Ishikawa (cell line): ENCODE measurements at regions not wholly inside any gene's neighbourhood (a gene's known extent, or its start where the extent isn't known, plus 50 kb on each side); places are given as distances from the start of the nearest gene placed in this dataset.

Experiments used
- CEBPB ChIP-seq: IDR thresholded peaks from 2 replicates; pipeline ENCODE4 v1.6.1; 2012
- CREB1 ChIP-seq: IDR thresholded peaks from 2 replicates; pipeline ENCODE4 v1.6.1; 2012; ENCODE audit warnings: low read depth
- EGR1 ChIP-seq: IDR thresholded peaks from 2 replicates; pipeline ENCODE4 v1.6.1; 2012
- EP300 ChIP-seq: IDR thresholded peaks from 2 replicates; pipeline ENCODE4 v1.6.1; 2012; ENCODE audit warnings: borderline replicate concordance
- FOXM1 ChIP-seq: IDR thresholded peaks from 2 replicates; pipeline ENCODE4 v1.6.1; 2012; ENCODE audit warnings: low read depth, borderline replicate concordance
- MAX ChIP-seq: IDR thresholded peaks from 2 replicates; pipeline ENCODE4 v1.6.1; 2012
- NFIC ChIP-seq: IDR thresholded peaks from 2 replicates; pipeline ENCODE4 v1.6.1; 2012
- RAD21 ChIP-seq: IDR thresholded peaks from 2 replicates; pipeline ENCODE4 v1.6.1; 2012; ENCODE audit warnings: low read depth
- REST ChIP-seq: IDR thresholded peaks from 2 replicates; pipeline ENCODE4 v1.6.1; 2012; ENCODE audit warnings: low read depth, mild to moderate bottlenecking
- TAF1 ChIP-seq: IDR thresholded peaks from 2 replicates; pipeline ENCODE4 v1.6.1; 2012; ENCODE audit warnings: low read depth, mild to moderate bottlenecking
- TCF12 ChIP-seq: IDR thresholded peaks from 2 replicates; pipeline ENCODE4 v1.6.1; 2012; ENCODE audit warnings: low read depth
- TEAD4 ChIP-seq: IDR thresholded peaks from 2 replicates; pipeline ENCODE4 v1.6.1; 2012
- USF1 ChIP-seq: IDR thresholded peaks from 2 replicates; pipeline ENCODE4 v1.6.1; 2012
- YY1 ChIP-seq: IDR thresholded peaks from 2 replicates; pipeline ENCODE4 v1.6.1; 2012; ENCODE audit warnings: low read depth
- ZBTB7A ChIP-seq: IDR thresholded peaks from 2 replicates; pipeline ENCODE4 v1.6.1; 2012; ENCODE audit warnings: low read depth

- no peak for TF ChIP-seq MAX
Measured at GRCh38 chr3:20808864-20809263, 622.9 kb upstream of the SGO1 start.

GRCh38 chr3:20798666-20799065, 612.7 kb upstream of the SGO1 start:
- TF ChIP-seq FOXM1: no peak
- no peak for TF ChIP-seq RAD21
- TF ChIP-seq REST: no peak
- TF ChIP-seq USF1: no peak
- no peak for TF ChIP-seq CEBPB
- TF ChIP-seq NFIC: no peak

GRCh38 chr3:20787005-20787404, 601.0 kb upstream of the SGO1 start:
- TF ChIP-seq USF1: no peak
- TF ChIP-seq RAD21: no peak
- TF ChIP-seq MAX: no peak
- TF ChIP-seq EGR1: no peak
- no peak for TF ChIP-seq REST
- no peak for TF ChIP-seq TCF12
- TF ChIP-seq NFIC: no peak
- TF ChIP-seq CREB1: no peak
- no peak for TF ChIP-seq TAF1
- no peak for TF ChIP-seq EP300
- TF ChIP-seq ZBTB7A: no peak
- no peak for TF ChIP-seq TEAD4
- no peak for TF ChIP-seq YY1

- TF ChIP-seq ZBTB7A: no peak
- no peak for TF ChIP-seq REST
- no peak for TF ChIP-seq TCF12
- no peak for TF ChIP-seq EP300
- no peak for TF ChIP-seq FOXM1
- TF ChIP-seq EGR1: no peak
- TF ChIP-seq USF1: no peak
Measured at GRCh38 chr3:20776692-20777091, 590.7 kb upstream of the SGO1 start.

DNA sequence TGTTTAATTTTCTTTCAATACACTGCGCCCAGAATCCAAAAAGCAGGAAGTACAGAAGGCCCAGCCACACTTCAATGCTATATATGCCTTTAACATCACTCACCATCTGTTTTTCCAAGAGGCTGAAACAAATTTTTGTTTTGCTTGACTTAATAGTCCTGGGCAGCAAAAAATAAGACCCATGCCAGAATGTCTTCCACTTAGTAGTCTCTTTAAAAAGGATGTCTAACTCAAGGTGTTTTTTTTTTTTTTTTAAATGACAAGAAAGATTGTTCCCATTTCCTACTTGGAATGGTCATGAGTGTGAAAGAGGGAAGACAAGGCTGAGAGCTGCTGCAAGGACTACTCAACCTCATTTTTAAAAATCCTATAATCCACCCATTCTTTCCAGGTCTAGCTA, 590.3 kb upstream of the SGO1 start:
- TF ChIP-seq REST: no peak
- no peak for TF ChIP-seq YY1
- TF ChIP-seq RAD21: no peak
- no peak for TF ChIP-seq CREB1
- TF ChIP-seq EGR1: no peak
- TF ChIP-seq ZBTB7A: no peak
- no peak for TF ChIP-seq USF1
